Thoracic aorta (tissue), 2 donors: ENCODE measurements at regions not wholly inside any gene's neighbourhood (a gene's known extent, or its start where the extent isn't known, plus 50 kb on each side); places are given as distances from the start of the nearest gene placed in this dataset.

Experiments used
- ATAC-seq: fragments of 150-250 bp; one replicate; pipeline ENCODE4 v1.8.0; 2017; ENCODE audit warnings: low read depth; ENCODE audit not compliant: insufficient number of reproducible peaks, low FRiP score
- DNase-seq: peaks from one replicate; pipeline ENCODE4 v3.0.0-alpha.2; 2020; ENCODE audit warnings: low spot score
- H3K27ac ChIP-seq, 2 donors: fragments of 200-600 bp; sonication (generic); 1 replicate in 1 of 2; 2 replicates in 1 of 2; pipeline ENCODE4 v1.5.1; 2016; ENCODE audit warnings: mild to moderate bottlenecking in 2 of 2, moderate library complexity in 2 of 2
- H3K27me3 ChIP-seq: fragments of 200-600 bp; sonication (generic); replicated peaks from 2 replicates; pipeline ENCODE4 v1.6.0; 2016; ENCODE audit warnings: mild to moderate bottlenecking; ENCODE audit not compliant: insufficient read depth
- H3K36me3 ChIP-seq: fragments of 200-600 bp; sonication (generic); one replicate; pipeline ENCODE4 v1.5.1; 2016
- H3K4me1 ChIP-seq, 2 donors: fragments of 200-600 bp; sonication (generic); 1 replicate in 1 of 2; 2 replicates in 1 of 2; pipeline versions ENCODE4 v1.5.1 to v1.6.0; 2016; ENCODE audit warnings: low read depth in 2 of 2, mild to moderate bottlenecking in 1 of 2; ENCODE audit not compliant: control insufficient read depth in 1 of 2
- H3K4me3 ChIP-seq: fragments of 200-600 bp; sonication (generic); 2 replicates; pipeline ENCODE4 v1.5.1; 2016; ENCODE audit warnings: mild to moderate bottlenecking
- H3K9me3 ChIP-seq: fragments of 200-600 bp; sonication (generic); 2 replicates; pipeline ENCODE4 v1.5.1; 2016
- CTCF ChIP-seq: fragments of 200-600 bp; sonication (generic); IDR thresholded peaks from one replicate; pipeline ENCODE4 v1.5.1; 2019; ENCODE audit warnings: antibody characterized with exemption

DNA sequence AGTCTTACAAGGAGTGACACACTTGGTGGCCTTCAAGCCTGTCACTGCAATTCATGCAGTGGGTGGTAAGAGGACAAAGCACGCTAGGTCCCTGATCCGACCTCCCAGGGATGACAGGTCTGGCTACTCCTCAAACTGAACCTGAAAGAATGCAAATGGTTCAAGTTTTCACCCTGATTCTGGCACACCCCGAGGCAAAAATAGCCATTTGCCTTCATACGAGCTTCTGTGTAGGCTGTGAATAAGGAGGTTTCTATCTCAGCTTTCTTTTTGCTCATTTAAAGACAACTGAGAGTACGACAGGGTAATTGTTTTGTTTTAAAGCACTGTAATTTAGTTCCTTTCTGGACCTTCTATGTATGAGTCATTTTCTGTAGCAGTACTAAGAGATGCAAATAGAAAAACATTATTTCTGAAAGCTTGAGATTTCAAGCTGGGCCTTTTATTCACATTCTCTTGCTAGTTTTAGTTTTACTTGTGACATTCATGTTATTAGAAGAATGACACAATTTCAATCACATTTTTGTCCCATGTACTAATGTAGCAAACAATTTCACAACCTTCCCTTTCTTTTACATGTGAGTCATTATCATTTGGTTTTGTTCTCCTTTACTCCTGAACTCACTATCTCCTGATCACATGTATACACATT, 56.6 kb upstream of the FDX1 start:
- peak; percentile 35 for ATAC-seq
- H3K27ac ChIP-seq, result peak overlapping the region in 1 of 2 donors; percentile 5

DNA sequence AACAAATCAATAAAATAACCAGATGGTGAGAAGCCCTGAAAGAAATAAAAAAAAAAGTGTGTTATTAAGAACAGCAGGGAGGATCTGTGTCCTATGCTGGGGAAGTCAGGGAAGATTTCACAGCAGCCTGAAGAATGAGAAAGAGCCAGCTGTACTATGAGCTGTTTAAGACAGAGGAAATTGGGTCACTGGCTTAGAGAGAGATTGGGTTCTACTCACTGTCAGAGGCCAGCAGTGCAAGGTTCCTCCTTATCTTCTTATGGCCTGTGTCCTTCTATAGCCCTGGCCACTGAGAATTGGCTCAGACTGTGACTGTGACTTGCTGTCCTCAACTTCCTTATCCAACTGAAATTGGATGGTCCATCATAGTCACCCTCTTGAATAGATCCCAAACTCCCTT, 54.8 kb upstream of the FDX1 start:
- TF ChIP-seq CTCF, result no peak
- DNase-seq (no peak), ATAC-seq (no peak)
- no peak overlapping the region for H3K27ac ChIP-seq
- H3K27me3 ChIP-seq, result no peaks in the 10 kb centered on the region
- no peak overlapping the region for H3K4me3 ChIP-seq
- H3K36me3 ChIP-seq, result no peaks in the 10 kb centered on the region
- H3K9me3 ChIP-seq, result no peaks in the 10 kb centered on the region
- H3K4me1 ChIP-seq, result peaks cover 7 to 9% of the 10 kb centered on the region in 2 donors

More for the DNA sequence above, 56.6 kb upstream of the FDX1 start:
- peaks cover 7 to 9% of the 10 kb centered on the region in 2 donors for H3K4me1 ChIP-seq
- H3K27me3 ChIP-seq, result no peaks in the 10 kb centered on the region
- TF ChIP-seq CTCF, result no peak
- H3K36me3 ChIP-seq, result no peaks in the 10 kb centered on the region
- no peak overlapping the region for H3K4me3 ChIP-seq
- no peak for DNase-seq
- no peaks in the 10 kb centered on the region for H3K9me3 ChIP-seq

DNA sequence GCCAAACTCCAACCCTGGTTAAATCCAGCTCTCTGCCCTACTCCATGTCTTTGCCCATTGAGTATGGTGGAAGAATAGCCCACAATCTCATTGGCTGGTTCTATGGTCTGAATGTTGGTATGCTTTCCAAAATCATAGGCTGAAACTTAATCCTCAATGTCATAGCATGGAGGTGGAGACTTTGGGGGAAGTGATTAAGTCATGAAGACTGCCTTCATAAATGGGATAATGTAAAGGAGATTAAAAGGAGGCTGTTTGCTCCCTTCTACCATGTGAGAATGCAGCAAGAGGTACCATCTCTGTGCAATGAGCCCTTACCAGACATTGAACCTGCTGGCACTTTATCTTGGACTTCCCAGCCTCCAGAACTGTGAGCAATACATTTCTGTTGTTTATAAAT, 54.4 kb upstream of the FDX1 start:
- ATAC-seq (no peak), DNase-seq (no peak)
- Histone ChIP-seq H3K9me3 (no peaks in the 10 kb centered on the region), H3K36me3 (no peaks in the 10 kb centered on the region), H3K4me1 (peaks cover 7 to 9% of the 10 kb centered on the region in 2 donors), H3K27me3 (no peaks in the 10 kb centered on the region), H3K27ac (no peak overlapping the region), H3K4me3 (no peak overlapping the region)
- TF ChIP-seq CTCF, result no peak

GRCh38 chr11:110376021-110376420, 53.7 kb upstream of the FDX1 start:
- H3K36me3 ChIP-seq, result no peaks in the 10 kb centered on the region

More at GRCh38 chr11:110376021-110376420, 53.7 kb upstream of the FDX1 start:
- H3K27me3 ChIP-seq, result no peaks in the 10 kb centered on the region
- H3K4me1 ChIP-seq, result peaks cover 7 to 9% of the 10 kb centered on the region in 2 donors
- H3K4me3 ChIP-seq, result no peak overlapping the region
- no peak for ATAC-seq
- TF ChIP-seq CTCF, result no peak
- no peak overlapping the region for H3K27ac ChIP-seq
- no peaks in the 10 kb centered on the region for H3K9me3 ChIP-seq
- DNase-seq, result no peak
